ENCODE measurements at regions not wholly inside any gene's neighbourhood (a gene's known extent, or its start where the extent isn't known, plus 50 kb on each side); places are given as distances from the start of the nearest gene placed in this dataset.

- DNase-seq (ENCODE audit: extremely low read depth in 1 of 11, low read depth in 9 of 11, low spot score in 4 of 11): no peak
Observed at GRCh38 chrX:9333873-9334560, 130.8 kb upstream of the TBL1X start.

GRCh38 chrX:9335251-9335650 is 129.6 kb upstream of the TBL1X start:
- DNase-seq (ENCODE audit: extremely low read depth in 1 of 11, low read depth in 9 of 11, low spot score in 4 of 11): no peak

GRCh38 chrX:9336456-9336855 is 128.4 kb upstream of the TBL1X start:
- no peak for DNase-seq (ENCODE audit: extremely low read depth in 1 of 11, low read depth in 9 of 11, low spot score in 4 of 11)

- DNase-seq (ENCODE audit: extremely low read depth in 1 of 11, low read depth in 9 of 11, low spot score in 4 of 11): no peak
Observed at GRCh38 chrX:9337046-9337445, 127.8 kb upstream of the TBL1X start.

- no peak for DNase-seq (ENCODE audit: extremely low read depth in 1 of 11, low read depth in 9 of 11, low spot score in 4 of 11)
Observed at GRCh38 chrX:9338986-9339385, 125.9 kb upstream of the TBL1X start.

GRCh38 chrX:9339603-9340491 is 125.0 kb upstream of the TBL1X start:
- no peak for DNase-seq (ENCODE audit: extremely low read depth in 1 of 11, low read depth in 9 of 11, low spot score in 4 of 11)

GRCh38 chrX:9340598-9341290 is 124.1 kb upstream of the TBL1X start:
- no peak for DNase-seq (ENCODE audit: extremely low read depth in 1 of 11, low read depth in 9 of 11, low spot score in 4 of 11)

GRCh38 chrX:9341291-9342201 is 123.3 kb upstream of the TBL1X start:
- DNase-seq (ENCODE audit: extremely low read depth in 1 of 11, low read depth in 9 of 11, low spot score in 4 of 11): peak in 8 of 11 donors; percentile 29 to 61 (median 48)

GRCh38 chrX:9342561-9343051 is 122.3 kb upstream of the TBL1X start:
- peak; percentile 37 to 86 (median 73) for DNase-seq (ENCODE audit: extremely low read depth in 1 of 11, low read depth in 9 of 11, low spot score in 4 of 11)

GRCh38 chrX:9343971-9344370 is 120.9 kb upstream of the TBL1X start:
- DNase-seq (ENCODE audit: extremely low read depth in 1 of 11, low read depth in 9 of 11, low spot score in 4 of 11): no peak

- DNase-seq (ENCODE audit: extremely low read depth in 1 of 11, low read depth in 9 of 11, low spot score in 4 of 11): no peak
Observed at GRCh38 chrX:9345957-9346356, 118.9 kb upstream of the TBL1X start.

GRCh38 chrX:9349572-9350494 is 115.0 kb upstream of the TBL1X start:
- DNase-seq (ENCODE audit: extremely low read depth in 1 of 11, low read depth in 9 of 11, low spot score in 4 of 11): no peak

GRCh38 chrX:9351126-9351525 is 113.7 kb upstream of the TBL1X start:
- DNase-seq (ENCODE audit: extremely low read depth in 1 of 11, low read depth in 9 of 11, low spot score in 4 of 11): no peak

- no peak for DNase-seq (ENCODE audit: extremely low read depth in 1 of 11, low read depth in 9 of 11, low spot score in 4 of 11)
Observed at GRCh38 chrX:9352243-9352642, 112.6 kb upstream of the TBL1X start.

GRCh38 chrX:9352694-9353411 is 112.0 kb upstream of the TBL1X start:
- no peak for DNase-seq (ENCODE audit: extremely low read depth in 1 of 11, low read depth in 9 of 11, low spot score in 4 of 11)

- DNase-seq (ENCODE audit: extremely low read depth in 1 of 11, low read depth in 9 of 11, low spot score in 4 of 11): no peak
Observed at GRCh38 chrX:9354918-9355317, 109.9 kb upstream of the TBL1X start.

- no peak for DNase-seq (ENCODE audit: extremely low read depth in 1 of 11, low read depth in 9 of 11, low spot score in 4 of 11)
Observed at GRCh38 chrX:9355739-9356138, 109.1 kb upstream of the TBL1X start.

Data from renal cortex interstitium (tissue), 11 donors.